HepG2 (cell line): ENCODE measurements at regions not wholly inside any gene's neighbourhood (a gene's known extent, or its start where the extent isn't known, plus 50 kb on each side); places are given as distances from the start of the nearest gene placed in this dataset.

Experiments
- ADNP ChIP-seq: sonication (generic); formaldehyde crosslinking; IDR thresholded peaks from 2 replicates; pipeline ENCODE4 v1.4.0; 2020; ENCODE audit warnings: missing genetic modification reagents
- MTA3 ChIP-seq: sonication (generic); formaldehyde crosslinking; IDR thresholded peaks from 2 replicates; pipeline ENCODE4 v1.4.0; 2020; ENCODE audit warnings: missing genetic modification reagents
- SP4 ChIP-seq: sonication (generic); formaldehyde crosslinking; IDR thresholded peaks from 2 replicates; pipeline ENCODE4 v1.8.1; 2023; ENCODE audit warnings: mild to moderate bottlenecking, missing genetic modification reagents
- ZNF124 ChIP-seq: sonication (generic); formaldehyde crosslinking; IDR thresholded peaks from 2 replicates; pipeline ENCODE4 v1.4.0; 2020; ENCODE audit warnings: missing genetic modification reagents
- ZNF704 ChIP-seq: sonication (generic); formaldehyde crosslinking; IDR thresholded peaks from 2 replicates; pipeline ENCODE4 v1.8.1; 2023; ENCODE audit warnings: mild to moderate bottlenecking, inconsistent platforms, moderate library complexity, missing genetic modification reagents, borderline replicate concordance

GRCh38 chr11:111099028-111099713 lies 146.4 kb upstream of the POU2AF2 start:
- TF ChIP-seq ADNP (CRISPR knock-in tag) (no peak), ZNF704 (CRISPR knock-in tag) (no peak), ZNF124 (CRISPR knock-in tag) (no peak), SP4 (CRISPR knock-in tag) (no peak), MTA3 (CRISPR knock-in tag) (no peak)
